GM19438 (cell line): ENCODE measurements at regions not wholly inside any gene's neighbourhood (a gene's known extent, or its start where the extent isn't known, plus 50 kb on each side); places are given as distances from the start of the nearest gene placed in this dataset.

Source experiments
- ATAC-seq: cut with Tn5 transposase; IDR thresholded peaks from one replicate; pipeline ENCODE4 v1.9.1; 2021; ENCODE audit warnings: low read depth; ENCODE audit not compliant: unreplicated experiment

GRCh38 chr5:158644301-158644700, 455.4 kb downstream of the EBF1 start:
- no peak for ATAC-seq

DNA sequence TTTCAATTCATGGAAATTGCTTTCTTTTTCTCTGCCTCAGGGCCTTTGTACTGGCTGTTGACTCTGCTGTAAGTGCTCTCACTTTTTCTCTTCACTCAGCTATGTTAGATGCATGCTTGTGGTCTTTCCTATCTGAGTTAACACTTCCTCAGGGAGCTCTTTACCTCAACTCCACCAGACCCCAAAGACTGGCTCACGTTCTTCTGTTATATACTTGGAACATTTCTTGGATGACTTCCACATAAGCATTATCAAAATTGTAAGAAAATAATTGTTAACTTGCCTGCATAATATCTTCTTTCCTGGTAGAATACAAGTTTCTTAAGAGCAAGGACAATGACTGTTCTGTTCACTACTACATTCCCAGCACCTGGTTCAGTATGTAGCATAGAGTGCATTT, 455.9 kb downstream of the EBF1 start:
- no peak for ATAC-seq

DNA sequence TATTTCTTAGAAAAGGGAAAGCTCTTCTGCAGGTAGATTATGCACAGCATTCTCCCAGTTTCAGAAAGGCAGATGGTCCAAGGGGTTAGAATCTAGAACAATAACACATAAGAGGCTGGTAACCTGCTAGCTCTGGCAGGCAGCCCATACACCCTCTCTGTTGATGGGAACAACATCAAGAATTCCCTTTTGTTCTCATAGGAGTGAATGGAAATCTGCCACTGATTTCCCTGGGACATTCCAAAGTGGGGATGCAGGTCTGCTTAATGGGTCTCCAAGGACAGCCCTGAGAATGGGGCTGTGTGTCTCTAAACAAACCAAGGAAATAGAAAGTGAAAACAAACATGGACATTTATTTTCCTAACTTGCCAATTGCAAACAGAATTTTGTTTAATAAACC, 456.8 kb downstream of the EBF1 start:
- no peak for ATAC-seq

- ATAC-seq: no peak
Measured at GRCh38 chr5:158641016-158641415, 458.7 kb downstream of the EBF1 start.

DNA sequence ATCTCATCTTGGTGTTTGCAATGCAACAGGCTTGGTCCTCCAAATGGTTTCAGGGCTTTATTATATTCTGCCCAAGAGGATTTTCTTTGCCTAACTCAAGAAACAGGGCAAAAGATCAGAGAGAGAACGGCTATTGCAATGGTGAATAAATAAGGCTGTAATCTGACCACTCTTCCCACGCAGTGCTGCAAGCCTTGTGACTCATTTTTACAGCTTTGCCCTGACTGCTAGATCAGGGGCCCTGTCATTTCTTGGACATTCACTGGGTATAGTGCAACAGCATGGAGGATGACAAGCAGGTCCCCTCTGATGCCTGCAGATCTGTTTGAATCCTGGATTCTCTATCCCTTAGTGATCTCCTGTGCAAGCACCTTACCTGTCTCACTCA, 459.1 kb downstream of the EBF1 start:
- ATAC-seq: no peak

DNA sequence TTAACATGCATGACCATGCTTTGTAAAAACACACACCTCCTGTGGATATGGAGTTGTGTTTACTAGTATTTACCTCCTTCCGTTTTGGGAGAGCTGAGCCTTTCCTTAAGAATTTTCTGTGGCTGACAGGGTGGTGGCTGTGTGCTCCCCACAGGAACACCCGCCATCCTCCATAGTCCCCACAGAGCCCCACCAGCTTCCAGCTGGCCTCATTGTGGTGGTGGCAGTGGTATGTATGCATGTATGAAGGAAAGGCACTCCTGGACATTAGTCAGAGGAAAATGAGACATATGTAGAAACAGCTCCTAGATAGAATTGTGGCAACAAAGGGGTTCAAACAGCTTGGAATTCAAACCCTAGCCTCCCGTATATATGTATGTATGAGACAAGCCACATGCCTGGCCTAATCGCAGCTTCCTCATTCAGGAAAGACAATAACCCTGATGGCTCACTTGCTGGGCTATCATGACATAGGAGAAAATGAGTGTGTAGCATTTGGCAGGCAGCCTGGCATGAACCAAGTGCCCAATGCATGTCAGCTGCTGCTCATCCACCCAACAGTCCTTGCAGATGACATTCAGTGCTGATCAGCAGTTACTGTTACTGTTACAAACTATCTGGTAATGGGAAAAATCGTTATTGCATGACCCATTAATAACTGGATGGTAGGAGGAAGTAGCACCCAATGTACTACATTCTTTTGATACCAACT, 459.7 kb downstream of the EBF1 start:
- no peak for ATAC-seq

DNA sequence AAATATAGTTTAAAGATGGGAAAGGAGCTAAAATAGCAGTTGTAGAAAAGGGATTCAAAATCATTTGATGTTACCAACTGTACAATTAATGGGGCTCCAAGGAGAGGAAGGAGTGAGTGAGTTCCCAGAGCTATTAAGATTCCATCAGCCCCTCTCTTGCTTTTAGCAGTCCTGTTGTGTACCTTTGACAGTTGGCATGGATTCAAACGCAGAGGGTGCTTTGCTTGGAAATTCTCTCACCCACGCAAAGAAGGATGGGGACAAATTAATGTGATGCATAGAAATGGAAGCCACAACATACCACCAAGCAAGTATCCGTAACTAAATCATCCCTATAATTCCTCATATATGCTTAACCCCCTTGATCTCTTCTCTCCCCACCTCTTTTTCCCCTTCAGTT, 461.3 kb downstream of the EBF1 start:
- ATAC-seq: no peak

- ATAC-seq: no peak
Measured at GRCh38 chr5:158637039-158637438, 462.7 kb downstream of the EBF1 start.

- ATAC-seq: peak; percentile 56
Measured at GRCh38 chr5:158635565-158635964, 464.2 kb downstream of the EBF1 start.

DNA sequence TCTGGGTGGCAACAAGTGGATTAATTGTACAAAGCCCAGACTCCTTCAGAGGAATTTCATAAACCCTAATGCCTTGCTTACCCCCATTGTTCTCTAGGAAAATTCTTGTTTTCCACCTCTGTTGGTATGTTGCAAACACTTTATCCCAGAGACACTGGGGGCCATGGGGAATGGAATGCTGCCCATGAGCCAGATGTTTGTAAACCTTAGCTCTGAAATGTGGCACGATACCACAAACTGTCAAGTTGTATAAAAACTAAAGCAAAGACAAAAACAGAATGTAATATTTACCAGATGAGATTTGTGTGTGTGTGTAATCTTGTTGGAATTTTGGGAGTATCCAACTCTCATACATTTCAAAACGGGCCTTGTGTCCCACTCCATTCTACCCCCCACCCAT, 465.0 kb downstream of the EBF1 start:
- ATAC-seq: no peak

DNA sequence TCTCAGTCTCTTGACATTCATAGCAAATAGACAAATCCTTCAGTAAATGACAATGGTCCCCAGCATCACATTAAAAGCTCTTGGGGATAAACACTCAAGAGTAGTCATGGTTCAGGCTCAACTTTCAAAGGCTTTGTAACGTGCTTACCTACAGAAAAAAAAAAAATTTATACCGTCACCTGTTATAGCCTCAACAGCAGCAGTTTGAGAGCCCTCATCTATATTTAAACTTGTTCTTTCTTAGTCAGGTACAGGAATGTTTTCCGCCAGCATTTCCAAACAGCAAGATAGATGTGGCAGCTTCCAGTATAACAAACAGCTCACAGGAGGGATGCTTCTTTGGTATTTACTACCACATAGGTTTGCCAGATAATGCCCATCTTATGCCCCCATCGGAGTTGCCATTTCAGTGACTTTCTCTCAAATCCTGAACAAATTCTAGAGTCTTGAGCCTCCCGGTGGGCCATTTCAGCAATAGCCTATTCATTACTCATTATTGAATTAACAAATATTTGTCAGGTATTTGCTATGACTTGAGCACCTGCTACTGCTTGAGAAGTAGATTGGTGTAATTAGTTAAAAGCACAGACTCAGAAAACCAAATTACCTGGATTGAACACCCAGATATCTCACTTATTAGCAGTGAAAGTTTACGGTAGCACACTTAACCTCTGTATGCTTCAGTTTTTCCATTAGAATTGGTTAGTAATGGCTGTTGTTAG, 470.0 kb downstream of the EBF1 start:
- ATAC-seq: no peak

- ATAC-seq: no peak
Measured at GRCh38 chr5:158626718-158627117, 473.0 kb downstream of the EBF1 start.

GRCh38 chr5:158623971-158624370, 475.7 kb downstream of the EBF1 start:
- no peak for ATAC-seq

- no peak for ATAC-seq
Measured at GRCh38 chr5:158621391-158621790, 478.3 kb downstream of the EBF1 start.

DNA sequence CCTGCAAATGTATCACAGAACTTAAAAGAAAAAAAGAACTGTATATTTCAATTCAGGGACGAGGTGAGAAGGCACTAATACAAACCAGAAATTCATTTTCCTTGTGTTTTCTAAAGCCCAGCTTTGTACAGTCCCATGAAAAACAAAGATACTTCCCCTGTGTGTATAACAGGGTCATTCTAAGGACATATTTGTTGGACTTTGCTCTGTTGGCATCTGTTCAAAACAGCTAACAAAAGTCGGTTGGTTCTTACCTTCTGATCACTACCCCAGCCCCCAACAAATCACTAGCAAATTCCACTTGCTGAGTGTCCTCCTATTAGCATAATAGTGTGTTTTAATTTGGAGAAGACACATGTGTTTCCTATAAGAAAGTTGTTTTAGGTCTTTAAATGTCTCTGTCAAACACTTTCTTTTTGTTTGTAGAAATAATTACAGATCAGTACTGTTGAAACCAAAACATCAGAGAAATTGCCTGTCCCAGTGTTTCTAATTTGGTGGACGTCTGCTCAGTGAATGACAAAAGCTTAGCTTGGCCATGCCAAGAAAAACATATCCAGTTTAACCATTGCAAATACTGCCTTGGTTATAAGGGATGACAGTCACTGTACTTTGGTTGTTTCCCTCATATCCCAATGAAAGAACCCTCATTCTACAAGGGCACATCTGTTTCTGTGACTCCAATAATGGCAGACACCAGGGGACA, 480.5 kb downstream of the EBF1 start:
- ATAC-seq: no peak

GRCh38 chr5:158618256-158618655, 481.5 kb downstream of the EBF1 start:
- no peak for ATAC-seq

- no peak for ATAC-seq
Measured at GRCh38 chr5:158616707-158617106, 483.0 kb downstream of the EBF1 start.

- ATAC-seq: no peak
Measured at GRCh38 chr5:158614951-158615350, 484.8 kb downstream of the EBF1 start.

DNA sequence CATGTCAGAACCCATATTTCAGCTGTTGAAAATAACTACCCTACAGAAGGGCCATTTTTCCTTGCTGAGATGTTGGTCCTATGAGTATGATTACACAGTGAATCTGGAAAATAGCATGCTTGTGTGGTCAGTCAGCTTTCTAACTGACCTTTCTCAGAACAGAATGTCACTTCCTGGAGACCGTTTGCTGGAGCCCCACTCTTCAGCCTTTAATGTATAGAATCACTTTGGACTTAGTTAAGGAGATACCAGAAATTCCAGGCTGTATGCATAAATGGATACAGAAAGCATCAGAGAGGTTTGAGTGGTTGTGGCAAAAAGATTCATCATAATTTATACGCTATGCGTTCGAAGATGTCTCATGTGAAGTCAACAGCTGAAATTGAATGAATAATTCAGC, 488.1 kb downstream of the EBF1 start:
- no peak for ATAC-seq

DNA sequence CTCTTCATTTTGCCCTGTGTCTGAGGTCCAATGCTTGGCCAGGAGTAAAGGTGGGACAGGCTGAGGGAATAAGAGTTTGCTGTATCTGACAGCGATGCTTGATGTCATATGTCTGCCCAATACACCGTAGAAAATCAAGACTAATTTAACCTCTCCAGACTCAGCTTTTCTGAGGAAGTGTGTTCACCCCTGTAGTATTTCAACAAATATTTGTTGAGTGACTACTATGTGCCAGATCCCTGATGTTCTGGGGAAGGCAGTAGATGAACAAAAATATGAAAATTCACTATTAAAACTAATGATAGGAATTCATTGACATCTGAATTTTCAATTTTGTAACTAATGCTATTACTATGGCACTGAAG, 489.7 kb downstream of the EBF1 start:
- ATAC-seq: no peak

DNA sequence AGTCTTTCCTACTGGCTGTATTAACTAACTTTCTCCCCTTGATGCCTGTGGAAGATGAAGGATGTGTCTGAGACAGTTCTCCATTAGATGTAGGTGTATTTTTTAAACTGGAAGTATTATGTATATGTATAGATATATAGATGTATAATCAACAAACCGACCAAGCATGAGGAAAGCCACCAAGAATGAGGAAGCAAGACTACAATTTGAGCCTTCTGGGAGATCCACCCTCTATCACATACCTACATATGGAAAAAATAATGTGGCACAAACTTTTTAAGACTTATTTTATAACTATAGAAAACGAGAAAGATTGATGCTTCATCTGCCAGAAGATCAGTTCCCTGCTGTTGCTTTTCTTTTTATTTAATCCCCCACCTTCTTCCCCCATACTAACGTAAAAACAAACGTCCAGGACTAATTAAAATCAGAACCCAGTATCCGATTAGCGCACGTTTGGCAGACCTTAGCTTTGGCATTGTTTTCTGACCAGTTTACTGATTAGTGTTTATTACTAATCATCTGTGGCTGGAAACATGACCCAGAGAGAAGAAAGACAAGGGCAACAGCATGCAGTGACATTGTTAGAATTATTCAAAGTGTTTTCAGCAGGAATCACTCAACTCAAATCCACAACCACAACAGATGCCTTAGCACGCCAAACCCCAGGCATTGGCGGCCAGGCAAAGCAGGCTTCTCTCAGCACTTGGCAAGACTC, 490.2 kb downstream of the EBF1 start:
- no peak for ATAC-seq
